ENCODE measurements at regions not wholly inside any gene's neighbourhood (a gene's known extent, or its start where the extent isn't known, plus 50 kb on each side); places are given as distances from the start of the nearest gene placed in this dataset.

DNA sequence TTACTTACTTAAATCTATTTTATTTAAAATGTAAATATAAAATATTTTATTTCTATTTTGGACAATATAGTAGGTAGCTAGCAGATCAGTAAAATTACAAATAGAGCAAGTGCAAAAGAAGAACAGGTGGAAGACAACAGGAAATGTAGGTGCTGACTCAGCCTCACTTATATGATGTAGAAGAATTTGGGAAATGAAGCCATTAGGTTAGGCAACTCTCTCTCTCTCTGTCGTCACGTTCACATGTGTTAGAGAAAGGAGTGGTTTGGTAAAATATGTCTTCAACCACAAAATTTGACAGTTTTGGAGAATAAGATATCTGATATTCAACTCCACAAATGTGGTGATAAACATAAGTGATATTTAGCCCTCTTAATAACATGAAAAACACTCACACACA lies 532.5 kb upstream of the KCNMB2 start:
- H3K79me2 ChIP-seq (ENCODE audit: low read length), result no peaks in the 10 kb centered on the region
- H3K27ac ChIP-seq (ENCODE audit: low read length), result no peak overlapping the region
- H3K9ac ChIP-seq (ENCODE audit: low read length), result no peak overlapping the region
- ChIA-PET POLR2A (ENCODE audit: unreplicated experiment) (no interaction called here), CTCF (no interaction called here)
- H3F3A ChIP-seq (ENCODE audit: low read length, unreplicated experiment), result no peaks in the 10 kb centered on the region
- no peak for ATAC-seq
- no peak for DNase-seq
- TF ChIP-seq, protein P1, sequence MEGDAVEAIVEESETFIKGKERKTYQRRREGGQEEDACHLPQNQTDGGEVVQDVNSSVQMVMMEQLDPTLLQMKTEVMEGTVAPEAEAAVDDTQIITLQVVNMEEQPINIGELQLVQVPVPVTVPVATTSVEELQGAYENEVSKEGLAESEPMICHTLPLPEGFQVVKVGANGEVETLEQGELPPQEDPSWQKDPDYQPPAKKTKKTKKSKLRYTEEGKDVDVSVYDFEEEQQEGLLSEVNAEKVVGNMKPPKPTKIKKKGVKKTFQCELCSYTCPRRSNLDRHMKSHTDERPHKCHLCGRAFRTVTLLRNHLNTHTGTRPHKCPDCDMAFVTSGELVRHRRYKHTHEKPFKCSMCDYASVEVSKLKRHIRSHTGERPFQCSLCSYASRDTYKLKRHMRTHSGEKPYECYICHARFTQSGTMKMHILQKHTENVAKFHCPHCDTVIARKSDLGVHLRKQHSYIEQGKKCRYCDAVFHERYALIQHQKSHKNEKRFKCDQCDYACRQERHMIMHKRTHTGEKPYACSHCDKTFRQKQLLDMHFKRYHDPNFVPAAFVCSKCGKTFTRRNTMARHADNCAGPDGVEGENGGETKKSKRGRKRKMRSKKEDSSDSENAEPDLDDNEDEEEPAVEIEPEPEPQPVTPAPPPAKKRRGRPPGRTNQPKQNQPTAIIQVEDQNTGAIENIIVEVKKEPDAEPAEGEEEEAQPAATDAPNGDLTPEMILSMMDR (conservative IDR thresholded peaks at IDR 0.05; ENCODE audit: low read depth, low read length), result no peak
- TF ChIP-seq EZH2phosphoT487 (IDR thresholded peaks at IDR 0.05; ENCODE audit: borderline replicate concordance, low read length) (no peak), EZH2 (IDR thresholded peaks at IDR 0.05; ENCODE audit: low read length, unreplicated experiment) (no peak)
- no peak overlapping the region for H3K4me3 ChIP-seq (ENCODE audit: low read length)
- H3K9me3 ChIP-seq (ENCODE audit: low read length), result no peaks in the 10 kb centered on the region
- H3K4me2 ChIP-seq (ENCODE audit: low read length), result no peak overlapping the region
- H3K36me3 ChIP-seq (ENCODE audit: low read depth, low read length), result no peaks in the 10 kb centered on the region
- H3K27me3 ChIP-seq (ENCODE audit: low read length), result no peaks in the 10 kb centered on the region
- no peaks in the 10 kb centered on the region for H3K9me2 ChIP-seq (replicated peaks; ENCODE audit: low read length)
- H4K20me1 ChIP-seq (ENCODE audit: low read length), result no peaks in the 10 kb centered on the region
- intact Hi-C loops (cut with micrococcal nuclease), result no loop called here
- no peaks in the 10 kb centered on the region for H3K4me1 ChIP-seq (ENCODE audit: insufficient read depth, low read length)
- no peak overlapping the region for H2AFZ ChIP-seq (ENCODE audit: low read length)
- BruUV-seq (replicated peaks), result no TSS peak

DNA sequence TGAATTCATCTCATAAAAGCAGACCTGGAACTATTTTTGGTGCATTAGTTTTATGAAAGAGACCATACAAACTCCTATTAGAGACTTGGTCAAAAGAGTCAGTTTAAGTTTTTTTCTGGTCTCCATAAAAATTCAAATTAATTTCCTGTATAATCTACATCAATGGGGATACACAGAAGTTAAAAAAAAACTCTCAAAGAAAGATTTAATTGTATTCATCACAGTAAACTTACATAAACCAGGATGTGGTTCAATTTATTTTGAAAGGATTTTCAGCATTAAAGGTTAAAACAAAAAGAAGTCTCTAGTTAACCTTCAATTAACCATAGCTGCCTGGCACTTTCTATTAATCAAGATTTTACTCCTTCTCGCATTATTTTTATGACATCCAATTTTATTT lies 530.3 kb upstream of the KCNMB2 start:
- Histone ChIP-seq H3K27me3 (ENCODE audit: low read length) (no peaks in the 10 kb centered on the region), H3K9ac (ENCODE audit: low read length) (no peak overlapping the region), H3K36me3 (ENCODE audit: low read depth, low read length) (no peaks in the 10 kb centered on the region), H2AFZ (ENCODE audit: low read length) (no peak overlapping the region), H3K4me3 (ENCODE audit: low read length) (no peak overlapping the region), H3K79me2 (ENCODE audit: low read length) (no peaks in the 10 kb centered on the region), H3K9me3 (ENCODE audit: low read length) (no peaks in the 10 kb centered on the region), H3K9me2 (replicated peaks; ENCODE audit: low read length) (no peaks in the 10 kb centered on the region), H4K20me1 (ENCODE audit: low read length) (no peaks in the 10 kb centered on the region), H3K4me1 (ENCODE audit: insufficient read depth, low read length) (no peaks in the 10 kb centered on the region), H3F3A (ENCODE audit: low read length, unreplicated experiment) (no peaks in the 10 kb centered on the region), H3K4me2 (ENCODE audit: low read length) (no peak overlapping the region), H3K27ac (ENCODE audit: low read length) (no peak overlapping the region)
- DNase-seq (no peak), ATAC-seq (no peak)
- TF ChIP-seq EZH2 (IDR thresholded peaks at IDR 0.05; ENCODE audit: low read length, unreplicated experiment) (no peak), EZH2phosphoT487 (IDR thresholded peaks at IDR 0.05; ENCODE audit: borderline replicate concordance, low read length) (no peak)
- TF ChIP-seq, protein P1 (conservative IDR thresholded peaks at IDR 0.05; ENCODE audit: low read depth, low read length), result no peak
- POLR2A ChIA-PET (ENCODE audit: unreplicated experiment), result no interaction called here
- intact Hi-C loops (cut with micrococcal nuclease), result no loop called here
- BruUV-seq (replicated peaks), result no TSS peak
- CTCF ChIA-PET, result no interaction called here

DNA sequence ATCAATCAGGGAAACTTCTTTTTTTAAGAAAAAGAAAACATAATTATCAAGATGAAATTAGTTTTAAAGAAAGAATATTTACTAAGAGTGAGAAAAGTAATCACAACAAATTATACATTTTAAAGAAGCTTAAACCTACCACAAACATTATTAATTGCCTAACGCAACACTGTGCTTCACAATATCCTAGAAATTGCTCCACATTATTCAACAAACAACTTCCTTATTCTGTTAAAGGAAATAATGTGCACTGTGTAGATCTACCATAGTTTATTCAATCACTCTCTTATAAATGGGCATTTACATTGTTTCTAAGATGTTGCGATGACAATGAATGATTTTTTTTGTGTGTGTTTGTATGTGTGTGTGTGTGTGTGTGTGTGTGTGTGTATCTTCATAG lies 525.9 kb upstream of the KCNMB2 start:
- H3K27ac ChIP-seq (ENCODE audit: low read length), result no peak overlapping the region
- CTCF ChIA-PET, result no interaction called here
- no TSS peak for BruUV-seq (replicated peaks)
- H3K36me3 ChIP-seq (ENCODE audit: low read depth, low read length), result no peaks in the 10 kb centered on the region
- POLR2A ChIA-PET (ENCODE audit: unreplicated experiment), result no interaction called here
- intact Hi-C loops (cut with micrococcal nuclease), result no loop called here
- no peaks in the 10 kb centered on the region for H3K4me1 ChIP-seq (ENCODE audit: insufficient read depth, low read length)
- TF ChIP-seq, protein P1 (conservative IDR thresholded peaks at IDR 0.05; ENCODE audit: low read depth, low read length), result no peak
- no peak for TF ChIP-seq EZH2phosphoT487 (IDR thresholded peaks at IDR 0.05; ENCODE audit: borderline replicate concordance, low read length)
- TF ChIP-seq EZH2 (IDR thresholded peaks at IDR 0.05; ENCODE audit: low read length, unreplicated experiment), result no peak
- H3K27me3 ChIP-seq (ENCODE audit: low read length), result no peaks in the 10 kb centered on the region
- no peaks in the 10 kb centered on the region for H4K20me1 ChIP-seq (ENCODE audit: low read length)
- H3K9me2 ChIP-seq (replicated peaks; ENCODE audit: low read length), result no peaks in the 10 kb centered on the region
- no peak overlapping the region for H2AFZ ChIP-seq (ENCODE audit: low read length)
- H3K4me3 ChIP-seq (ENCODE audit: low read length), result no peak overlapping the region
- H3K4me2 ChIP-seq (ENCODE audit: low read length), result no peak overlapping the region
- no peaks in the 10 kb centered on the region for H3K9me3 ChIP-seq (ENCODE audit: low read length)
- no peak overlapping the region for H3K9ac ChIP-seq (ENCODE audit: low read length)
- ATAC-seq (no peak), DNase-seq (no peak)
- H3K79me2 ChIP-seq (ENCODE audit: low read length), result no peaks in the 10 kb centered on the region
- H3F3A ChIP-seq (ENCODE audit: low read length, unreplicated experiment), result no peaks in the 10 kb centered on the region

Measured in PC-3 (cell line).